ENCODE measurements at regions not wholly inside any gene's neighbourhood (a gene's known extent, or its start where the extent isn't known, plus 50 kb on each side); places are given as distances from the start of the nearest gene placed in this dataset.
"Not testable (repeated sequence)": the region's sequence is repeated elsewhere in the genome, so short reads cannot be mapped to it uniquely, and the experiment has no call there.

GRCh38 chr4:125791896-125792295, 477.1 kb downstream of the FAT4 start:
- no peak overlapping the region for H3K4me3 ChIP-seq
- no peaks in the 10 kb centered on the region for H3K4me1 ChIP-seq
- no peaks in the 10 kb centered on the region for H3K27me3 ChIP-seq
- H3K36me3 ChIP-seq: no peaks in the 10 kb centered on the region
- intact Hi-C loops (cut with DNase I; ENCODE audit: low total_unique reads): no loop called here
- H3K27ac ChIP-seq: no peak overlapping the region
- no peaks in the 10 kb centered on the region for H3K9me3 ChIP-seq
- no peak for TF ChIP-seq CTCF (IDR thresholded peaks at IDR 0.05)
- no peak for DNase-seq

- no peaks in the 10 kb centered on the region for H3K36me3 ChIP-seq
- H3K4me3 ChIP-seq: no peak overlapping the region
- DNase-seq: no peak
- TF ChIP-seq CTCF (IDR thresholded peaks at IDR 0.05): no peak
- no peaks in the 10 kb centered on the region for H3K27me3 ChIP-seq
- intact Hi-C loops (cut with DNase I; ENCODE audit: low total_unique reads): no loop called here
- no peak overlapping the region for H3K27ac ChIP-seq
- H3K4me1 ChIP-seq: no peaks in the 10 kb centered on the region
- H3K9me3 ChIP-seq: no peaks in the 10 kb centered on the region
Measured at GRCh38 chr4:125794989-125795388, 480.2 kb downstream of the FAT4 start.

- no peak for DNase-seq
- Histone ChIP-seq H3K27me3 (no peaks in the 10 kb centered on the region), H3K9me3 (no peaks in the 10 kb centered on the region), H3K27ac (no peak overlapping the region), H3K4me1 (no peaks in the 10 kb centered on the region), H3K4me3 (no peak overlapping the region), H3K36me3 (no peaks in the 10 kb centered on the region)
- TF ChIP-seq CTCF (IDR thresholded peaks at IDR 0.05): no peak
- intact Hi-C loops (cut with DNase I; ENCODE audit: low total_unique reads): no loop called here
Measured at GRCh38 chr4:125796138-125796537, 481.4 kb downstream of the FAT4 start.

GRCh38 chr4:125797621-125798020, 482.9 kb downstream of the FAT4 start:
- H3K4me1 ChIP-seq; intact Hi-C loops (cut with DNase I; ENCODE audit: low total_unique reads); H3K27ac ChIP-seq; H3K4me3 ChIP-seq; H3K36me3 ChIP-seq; H3K9me3 ChIP-seq; H3K27me3 ChIP-seq; DNase-seq: not testable (repeated sequence)

- Histone ChIP-seq H3K4me3 (no peak overlapping the region), H3K4me1 (peaks cover 0 to 6% (median 0%) of the 10 kb centered on the region in 4 donors), H3K9me3 (no peaks in the 10 kb centered on the region), H3K36me3 (no peaks in the 10 kb centered on the region), H3K27ac (no peak overlapping the region), H3K27me3 (no peaks in the 10 kb centered on the region)
- no peak for DNase-seq
- no peak for TF ChIP-seq CTCF (IDR thresholded peaks at IDR 0.05)
- intact Hi-C loops (cut with DNase I; ENCODE audit: low total_unique reads): no loop called here
Measured at GRCh38 chr4:125801373-125801772, 486.6 kb downstream of the FAT4 start.

GRCh38 chr4:125801924-125802323, 487.2 kb downstream of the FAT4 start:
- H3K4me1 ChIP-seq: peaks cover 0 to 6% (median 0%) of the 10 kb centered on the region in 4 donors
- intact Hi-C loops (cut with DNase I; ENCODE audit: low total_unique reads): no loop called here
- no peaks in the 10 kb centered on the region for H3K9me3 ChIP-seq
- H3K36me3 ChIP-seq: no peaks in the 10 kb centered on the region
- TF ChIP-seq CTCF (IDR thresholded peaks at IDR 0.05): no peak
- H3K27me3 ChIP-seq: no peaks in the 10 kb centered on the region
- DNase-seq: no peak
- no peak overlapping the region for H3K27ac ChIP-seq
- no peak overlapping the region for H3K4me3 ChIP-seq
